Activated T-helper 1 cell treated with anti-CD3 and anti-CD28 coated beads, Interleukin-2, amount 50 U/mL, for 16 hours (primary cell): ENCODE measurements at regions not wholly inside any gene's neighbourhood (a gene's known extent, or its start where the extent isn't known, plus 50 kb on each side); places are given as distances from the start of the nearest gene placed in this dataset.
"Not testable (repeated sequence)": the region's sequence is repeated elsewhere in the genome, so short reads cannot be mapped to it uniquely, and the experiment has no call there.

ENCODE experiments used
- DNase-seq, 2 donors: peaks; one replicate each; pipeline ENCODE4 v3.0.0-alpha.2; 2020; ENCODE audit warnings: low read depth in 1 of 2, low spot score in 1 of 2

DNA sequence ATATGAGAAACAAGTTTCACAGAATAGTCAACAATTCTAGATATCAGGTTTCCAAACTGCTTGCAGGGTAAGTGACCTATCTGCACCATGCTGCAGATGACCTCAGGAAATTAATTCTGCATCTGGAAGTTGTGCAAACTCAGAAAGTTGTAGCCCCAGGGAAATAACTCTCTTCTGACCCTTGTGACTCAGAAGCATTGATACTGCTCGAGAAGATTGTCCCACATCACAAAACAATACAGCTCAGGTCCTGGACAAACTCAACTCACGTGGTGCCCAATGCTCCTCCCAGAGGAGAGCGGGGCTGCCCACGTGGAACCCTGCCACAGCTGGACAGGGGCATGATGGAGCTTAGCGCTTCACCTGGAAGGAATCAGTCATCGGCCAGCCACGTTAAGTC, 221.9 kb upstream of the LRRC61 start:
- not testable (repeated sequence) for DNase-seq

DNA sequence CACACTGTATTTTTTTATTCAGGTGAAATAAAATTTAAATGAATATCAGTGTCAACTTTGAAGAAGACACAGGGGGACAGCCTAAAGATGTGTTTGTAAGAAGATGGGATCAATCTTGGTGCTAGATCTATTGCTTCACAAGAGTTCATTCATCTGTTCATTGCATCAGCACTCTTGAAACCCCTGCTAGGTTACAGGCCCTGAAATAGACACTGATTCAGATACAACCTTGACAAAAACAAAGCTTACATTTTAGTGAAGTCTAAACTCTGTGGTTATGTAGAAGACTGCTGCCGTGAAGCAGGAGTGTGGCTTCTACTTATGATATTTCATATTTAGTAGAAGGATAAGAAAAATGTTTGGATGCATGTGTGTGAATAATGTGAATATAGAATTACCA, 215.9 kb upstream of the LRRC61 start:
- not testable (repeated sequence) for DNase-seq

DNA sequence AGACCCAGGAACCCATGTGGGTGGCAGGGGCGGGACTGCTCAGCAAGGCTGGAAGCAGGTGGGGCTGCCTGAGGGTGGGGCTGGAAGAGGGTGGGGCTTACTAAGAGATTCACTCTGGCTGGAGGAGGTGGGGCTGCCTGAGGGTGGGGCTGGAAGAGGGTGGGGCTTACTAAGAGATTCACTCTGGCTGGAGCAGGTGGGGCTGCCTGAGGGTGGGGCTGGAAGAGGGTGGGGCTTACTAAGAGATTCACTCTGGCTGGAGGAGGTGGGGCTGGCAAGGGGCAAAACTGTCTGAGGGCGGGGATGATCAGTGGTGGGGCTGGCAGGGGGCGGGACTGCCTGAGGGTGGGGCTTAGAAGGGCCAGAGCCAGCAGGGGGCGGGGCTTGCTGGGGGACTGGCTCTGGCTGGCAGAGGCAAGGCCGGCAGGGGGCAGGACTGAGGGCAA, 212.8 kb upstream of the LRRC61 start:
- not testable (repeated sequence) for DNase-seq

DNA sequence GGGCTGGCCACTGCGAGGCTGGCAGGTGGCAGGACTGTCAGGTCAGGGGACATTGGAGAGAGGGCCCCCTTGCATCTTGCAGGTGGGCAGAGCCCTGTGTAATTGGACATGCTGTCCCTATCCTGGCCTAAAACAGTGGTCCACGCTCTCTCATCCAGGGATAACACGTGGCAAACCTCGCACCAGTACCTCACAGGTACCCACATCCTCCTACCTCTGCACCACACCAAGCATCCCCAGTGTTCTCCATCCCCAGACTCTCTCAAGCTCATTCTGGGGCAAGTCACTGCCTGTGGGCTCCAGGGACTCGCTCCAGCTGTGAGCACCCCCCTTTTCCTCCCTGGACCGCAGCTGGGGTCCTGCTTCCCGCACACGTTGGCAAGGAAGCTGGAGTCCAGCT, 212.3 kb upstream of the LRRC61 start:
- not testable (repeated sequence) for DNase-seq

DNA sequence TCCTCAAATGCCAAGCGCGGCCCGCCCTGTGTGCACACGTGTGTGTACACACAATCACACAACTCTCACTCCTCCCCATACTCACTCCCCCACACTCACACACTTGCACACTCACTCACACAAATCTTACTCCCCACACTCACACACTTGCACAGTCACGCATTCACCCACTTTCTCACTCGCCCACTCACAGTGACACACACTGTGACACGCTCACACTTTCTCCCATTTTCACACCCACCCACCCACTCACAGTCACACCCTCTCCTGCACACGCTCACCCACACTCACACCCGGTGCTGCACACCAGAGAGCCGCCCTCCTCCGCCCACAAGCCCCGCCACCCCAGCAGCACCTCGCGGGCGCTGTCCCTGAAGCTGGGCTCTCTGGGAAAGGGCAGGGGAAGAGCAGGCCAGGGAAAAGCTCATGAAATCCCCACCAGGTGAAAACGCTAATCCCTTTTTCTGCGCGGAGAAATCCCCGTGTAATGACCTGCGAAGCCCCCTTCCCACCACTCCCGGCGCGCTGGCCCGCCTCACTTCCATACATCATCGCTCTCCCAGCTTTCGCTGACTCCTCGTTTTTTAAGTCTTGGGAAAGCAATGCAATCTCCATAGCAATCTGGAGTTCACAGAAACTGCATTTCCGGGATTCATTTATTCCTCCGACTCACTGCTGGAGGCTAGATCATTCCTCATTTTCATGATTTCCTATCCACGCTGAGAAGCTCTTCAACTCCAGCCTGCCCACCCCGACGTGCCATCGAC, 211.6 kb upstream of the LRRC61 start:
- not testable (repeated sequence) for DNase-seq

DNA sequence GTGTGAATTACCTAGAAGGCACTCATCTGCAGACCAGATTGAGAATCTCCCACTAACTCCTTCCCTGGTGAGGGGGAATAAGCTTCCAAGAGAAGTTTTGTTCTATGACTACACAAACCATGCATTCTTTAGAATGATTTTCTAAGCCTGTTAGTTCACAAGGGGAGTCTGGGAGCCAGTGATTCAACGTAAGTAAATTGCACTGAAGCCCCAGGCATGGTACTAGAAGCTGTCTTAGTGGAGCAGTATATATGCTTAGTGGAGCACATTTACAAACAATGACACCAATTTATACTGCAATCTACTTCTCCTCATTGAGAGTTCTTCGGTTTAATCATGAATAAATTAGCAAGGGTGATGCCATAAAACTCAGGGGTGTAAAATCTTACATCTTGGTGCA, 209.9 kb upstream of the LRRC61 start:
- not testable (repeated sequence) for DNase-seq

DNA sequence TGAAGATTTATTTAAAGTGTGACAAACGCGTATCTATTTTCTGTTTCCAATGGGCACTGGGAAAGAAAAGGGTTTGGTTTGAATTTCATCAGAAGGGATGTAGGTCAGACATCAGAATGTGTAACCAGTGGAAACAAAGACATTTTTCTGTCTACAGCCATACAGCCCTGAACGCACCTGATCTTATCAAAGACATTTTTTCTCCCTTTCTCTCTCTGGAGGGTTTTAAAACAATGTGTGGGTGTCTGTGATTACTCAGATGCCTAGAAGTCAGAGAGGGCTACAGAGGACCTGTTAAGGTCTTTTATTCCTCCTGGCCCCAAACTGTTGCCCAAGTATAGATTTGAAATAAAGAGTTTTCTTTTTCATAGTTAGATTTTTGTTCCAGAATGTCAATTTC, 208.6 kb upstream of the LRRC61 start:
- DNase-seq = not testable (repeated sequence)

DNA sequence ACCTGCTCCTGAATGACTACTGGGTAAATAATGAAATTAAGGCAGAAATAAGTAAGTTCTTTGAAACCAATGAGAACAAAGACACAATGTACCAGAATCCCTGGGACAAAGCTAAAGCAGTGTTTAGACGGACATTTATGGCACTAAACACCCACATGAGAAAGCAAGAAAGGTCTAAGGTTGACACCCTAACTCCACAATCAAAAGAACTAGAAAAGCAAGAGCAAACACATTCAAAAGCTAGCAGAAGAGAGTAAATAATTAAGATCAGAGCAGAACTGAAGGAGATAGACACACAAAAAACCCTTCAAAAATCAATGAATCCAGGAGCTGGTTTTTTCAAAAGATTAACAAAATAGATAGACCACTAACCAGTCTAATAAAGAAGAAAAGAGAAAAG, 203.2 kb upstream of the LRRC61 start:
- DNase-seq = not testable (repeated sequence)

DNA sequence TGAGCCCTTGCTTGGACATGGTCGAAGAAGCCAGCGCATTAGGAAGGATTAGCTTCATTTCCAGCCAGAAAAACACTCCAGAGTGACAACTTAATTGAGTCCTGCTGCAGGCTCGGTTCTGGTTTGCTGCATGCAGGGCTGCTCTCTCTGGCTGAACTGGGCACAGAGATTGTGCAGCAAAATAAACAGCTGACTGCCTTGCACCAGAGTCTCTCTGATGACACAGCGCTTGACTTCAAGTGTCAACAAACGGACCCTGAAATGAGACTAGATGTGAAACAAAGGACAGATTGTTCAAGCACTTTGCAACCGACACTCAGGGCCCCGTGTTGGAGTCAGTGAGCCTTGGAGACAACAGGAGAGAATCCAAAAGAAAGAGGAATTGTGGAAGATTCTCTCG, 197.3 kb upstream of the LRRC61 start:
- not testable (repeated sequence) for DNase-seq

DNA sequence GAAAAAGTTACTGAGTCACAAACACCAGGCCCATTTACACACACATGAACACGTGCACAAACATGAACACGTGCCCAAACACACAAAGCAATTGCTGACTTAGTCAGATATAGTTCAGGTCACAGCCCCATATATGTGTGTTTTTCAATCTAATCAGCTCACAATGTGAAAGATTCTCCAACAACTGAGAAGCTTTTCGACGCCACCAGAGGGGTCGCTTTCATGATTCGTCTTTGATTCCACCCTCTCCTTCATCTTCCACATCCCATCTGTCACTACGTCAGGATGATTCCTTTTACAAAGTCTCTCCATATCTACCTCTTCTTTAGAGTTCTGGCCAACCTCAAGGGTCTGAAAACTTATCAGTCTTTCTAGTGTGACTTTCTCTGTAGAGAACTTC, 188.7 kb upstream of the LRRC61 start:
- DNase-seq = not testable (repeated sequence)

DNA sequence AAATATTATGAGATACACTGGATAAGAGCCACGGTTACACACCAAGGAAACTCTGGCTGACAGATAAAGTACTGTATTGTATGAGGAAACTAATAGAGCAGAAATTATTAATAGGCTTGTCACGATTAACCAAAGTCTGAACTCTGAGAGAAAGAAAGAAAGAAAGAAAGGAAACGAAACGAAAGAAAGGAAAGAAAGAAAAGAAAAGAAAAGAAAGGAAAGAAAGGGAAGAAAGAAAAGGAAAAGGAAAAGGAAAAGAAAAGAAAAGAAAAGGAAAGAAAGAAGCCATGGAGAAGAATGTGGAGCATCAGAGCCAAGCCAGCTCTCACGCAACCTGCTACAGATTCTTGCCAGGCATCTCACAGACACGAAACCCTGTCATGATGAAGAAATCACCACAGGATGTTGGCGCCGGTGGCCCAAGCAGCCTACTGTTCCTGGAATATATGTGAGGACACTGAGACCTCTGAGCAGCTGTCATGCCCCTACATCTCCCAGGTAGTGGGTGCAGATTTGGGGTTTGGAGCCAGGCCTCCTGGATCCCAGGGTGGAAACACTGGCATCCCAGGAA, 187.4 kb upstream of the LRRC61 start:
- DNase-seq = not testable (repeated sequence)

DNA sequence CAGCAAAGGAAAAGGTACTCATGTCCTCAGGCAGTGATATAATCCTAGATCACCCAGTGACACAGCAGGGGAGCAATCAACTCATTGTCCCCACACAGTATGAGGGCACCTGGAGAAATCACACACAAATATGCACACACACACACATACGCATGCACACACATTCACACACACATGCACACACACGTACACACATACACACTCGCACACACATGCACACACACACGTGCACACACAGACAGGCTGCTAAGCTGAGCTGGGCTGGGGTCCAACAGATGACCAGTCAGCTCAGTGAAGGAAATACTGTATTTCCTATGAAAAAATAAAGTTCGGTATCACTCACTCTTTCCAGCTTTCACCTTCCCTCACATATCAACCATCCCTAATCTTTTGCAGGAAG, 183.3 kb upstream of the LRRC61 start:
- not testable (repeated sequence) for DNase-seq

DNA sequence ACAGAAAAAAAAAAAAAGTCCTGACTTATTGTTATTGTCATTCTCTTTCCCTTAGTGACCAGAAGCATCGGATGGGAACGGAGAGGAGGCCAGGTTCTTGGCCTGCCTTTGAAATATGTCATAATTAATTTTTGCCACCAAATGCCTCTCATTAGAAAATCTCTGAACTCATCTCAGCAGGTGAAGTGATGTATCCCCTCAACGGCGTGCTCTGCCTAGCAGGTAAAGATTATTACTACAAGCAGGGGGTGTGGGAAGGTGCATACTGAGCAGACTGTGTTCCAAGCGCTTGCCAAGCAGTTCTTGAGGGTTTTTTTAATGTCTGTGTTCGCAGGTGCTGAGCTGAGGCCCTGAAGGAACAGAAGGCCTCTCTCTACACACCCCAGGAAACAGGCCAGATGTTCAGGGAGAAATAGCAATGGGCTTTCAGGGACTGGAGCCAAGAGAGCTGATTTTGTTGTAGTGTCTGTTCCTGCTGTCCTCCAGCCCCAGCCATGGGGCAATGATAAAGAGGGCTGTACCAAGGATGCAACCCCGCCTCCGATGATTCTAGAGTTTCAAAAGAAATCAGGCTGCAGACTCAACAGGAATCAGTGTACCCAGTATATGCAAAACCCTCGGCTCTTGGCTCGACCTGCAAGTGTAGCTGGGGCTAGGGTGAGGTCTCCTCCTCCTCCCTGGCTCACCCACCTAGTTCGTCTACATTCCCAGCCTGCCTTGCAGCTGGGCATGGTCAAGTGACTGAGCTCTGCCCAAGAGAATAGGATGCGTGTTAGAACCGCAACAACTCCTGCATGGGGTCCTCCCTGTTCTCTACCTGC, 181.4 kb upstream of the LRRC61 start:
- DNase-seq = not testable (repeated sequence)

DNA sequence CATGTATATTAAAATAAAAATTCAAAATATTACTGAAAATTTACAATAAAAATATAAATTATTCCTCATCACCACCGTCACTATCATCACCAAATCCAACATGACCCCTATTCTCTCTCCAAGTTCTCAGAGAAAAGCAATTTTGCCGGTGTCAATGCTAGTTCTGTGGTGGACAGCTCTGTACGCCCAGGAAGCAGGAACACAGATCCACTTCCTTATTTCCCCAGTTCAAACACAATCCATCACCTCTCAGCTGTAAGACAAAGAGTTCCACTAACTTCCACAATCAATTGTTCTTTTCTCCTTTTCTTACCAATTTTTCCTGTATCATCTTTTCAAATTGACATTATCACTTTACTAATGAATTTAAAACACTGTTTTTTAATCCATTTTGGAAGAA, 177.0 kb upstream of the LRRC61 start:
- not testable (repeated sequence) for DNase-seq

DNA sequence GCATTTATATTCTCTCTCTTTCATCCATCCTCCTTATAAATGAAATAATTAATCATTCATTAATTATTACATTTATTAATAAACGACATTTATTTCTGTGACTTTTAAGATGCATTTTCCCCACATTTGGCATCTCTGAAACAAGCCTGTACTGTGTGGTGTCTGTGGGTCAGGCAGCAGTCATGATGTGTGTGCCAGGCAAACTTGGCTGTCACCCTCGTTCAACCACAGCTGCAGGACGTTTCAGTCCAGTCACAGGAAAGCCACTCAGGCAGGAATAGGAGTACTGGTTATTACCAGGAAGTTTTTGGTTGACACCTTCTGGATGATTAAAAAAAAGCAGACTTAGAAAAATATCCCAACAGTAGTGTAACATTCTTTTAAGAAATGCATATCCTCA, 175.6 kb upstream of the LRRC61 start:
- not testable (repeated sequence) for DNase-seq

DNA sequence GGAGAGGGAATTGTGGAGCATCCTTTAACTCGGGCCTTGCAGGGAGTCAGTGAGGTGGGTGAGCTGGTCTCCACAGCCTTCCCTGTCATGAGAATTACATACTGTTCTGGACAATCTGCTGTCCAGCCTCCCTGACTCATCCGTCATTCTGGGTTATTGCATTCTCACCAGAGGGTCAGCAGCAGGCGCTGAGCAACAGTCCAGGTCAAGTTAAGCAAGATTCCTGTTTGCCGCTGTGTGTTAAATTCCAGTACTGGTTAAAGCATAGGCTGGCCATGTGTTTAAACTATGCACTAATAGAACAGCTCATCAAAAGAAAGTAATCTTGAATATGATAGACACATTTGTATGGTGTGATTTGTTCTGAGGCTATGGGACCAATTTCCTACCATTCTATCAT, 167.1 kb upstream of the LRRC61 start:
- DNase-seq = not testable (repeated sequence)

DNA sequence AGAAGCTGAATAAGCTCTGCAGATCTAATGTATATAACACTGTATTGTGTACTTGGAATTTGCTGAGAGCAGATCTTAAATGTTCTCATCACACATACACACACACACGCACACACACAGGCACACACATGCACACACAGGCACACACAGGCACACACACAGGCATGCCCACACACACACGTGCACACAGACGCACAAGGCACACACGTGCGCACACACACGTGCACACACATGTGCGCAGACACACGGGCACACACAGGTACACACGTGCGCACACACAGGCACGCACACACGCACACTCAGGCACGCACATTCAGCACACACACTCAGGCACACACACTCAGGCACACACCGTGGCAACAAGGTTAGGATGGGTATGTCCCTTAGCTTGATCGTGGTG, 164.5 kb upstream of the LRRC61 start:
- not testable (repeated sequence) for DNase-seq

DNA sequence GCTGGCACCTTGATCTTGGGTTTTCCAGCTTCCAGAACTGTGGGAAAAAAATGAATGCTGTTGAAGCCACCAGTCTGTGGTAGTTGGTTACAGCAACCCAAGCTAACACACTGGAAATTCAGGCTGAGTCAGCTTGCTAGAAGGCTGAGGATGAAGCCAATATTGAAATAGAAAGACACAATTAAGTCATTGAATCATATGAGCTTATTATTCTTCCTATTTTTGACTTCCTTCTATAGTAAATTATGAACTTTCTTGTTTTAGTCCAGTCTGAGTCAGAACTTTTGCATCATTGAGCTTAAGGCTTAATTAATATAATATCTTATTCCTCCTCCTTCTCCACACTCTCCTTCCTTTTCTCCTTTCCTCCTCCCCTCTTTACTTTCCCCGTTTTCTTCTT, 153.6 kb upstream of the LRRC61 start:
- DNase-seq = not testable (repeated sequence)

DNA sequence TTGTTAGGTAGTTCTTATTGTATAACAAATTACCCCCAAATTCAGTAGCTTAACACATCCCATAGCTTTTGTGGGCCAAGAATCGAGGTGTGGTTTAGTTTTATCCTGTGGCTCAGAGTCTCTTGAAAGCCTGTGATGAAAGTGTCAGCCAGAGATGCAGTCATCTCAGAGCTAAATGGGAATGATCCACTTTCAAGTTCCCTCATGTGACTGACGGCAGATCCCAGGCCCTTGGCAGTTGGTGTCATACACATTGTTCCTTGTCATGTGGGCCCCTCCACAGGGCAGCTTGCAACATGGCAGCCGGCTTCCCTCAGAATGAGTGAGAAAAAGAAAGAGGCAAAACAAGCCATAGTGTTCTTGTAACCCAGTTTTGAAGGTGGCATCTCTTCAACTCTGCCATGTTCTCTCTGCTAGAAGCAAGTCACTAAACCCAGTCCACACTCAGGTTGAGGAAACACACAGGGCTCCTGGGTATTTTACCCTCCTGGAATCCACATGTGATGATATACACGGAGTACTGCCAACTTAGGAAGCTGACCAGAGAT, 153.1 kb upstream of the LRRC61 start:
- not testable (repeated sequence) for DNase-seq

DNA sequence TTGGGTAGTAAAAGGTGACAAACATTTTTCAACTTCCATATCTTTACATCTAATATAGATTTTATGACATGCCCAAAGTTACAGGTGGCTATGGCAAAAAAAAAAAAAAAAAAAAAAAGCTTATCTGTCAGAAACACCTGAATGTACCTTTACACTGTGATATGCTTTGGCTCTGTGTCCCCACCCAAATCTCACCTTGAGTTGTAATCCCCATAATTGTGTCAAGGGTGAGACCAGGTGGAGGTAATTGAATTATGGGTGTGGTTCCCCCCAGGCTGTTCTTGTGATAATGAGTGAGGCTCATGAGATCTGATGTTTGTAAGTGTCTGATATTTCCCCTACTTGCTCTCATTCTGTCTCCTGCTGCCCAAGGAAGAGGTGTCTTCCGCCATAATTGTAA, 139.6 kb upstream of the LRRC61 start:
- not testable (repeated sequence) for DNase-seq

DNA sequence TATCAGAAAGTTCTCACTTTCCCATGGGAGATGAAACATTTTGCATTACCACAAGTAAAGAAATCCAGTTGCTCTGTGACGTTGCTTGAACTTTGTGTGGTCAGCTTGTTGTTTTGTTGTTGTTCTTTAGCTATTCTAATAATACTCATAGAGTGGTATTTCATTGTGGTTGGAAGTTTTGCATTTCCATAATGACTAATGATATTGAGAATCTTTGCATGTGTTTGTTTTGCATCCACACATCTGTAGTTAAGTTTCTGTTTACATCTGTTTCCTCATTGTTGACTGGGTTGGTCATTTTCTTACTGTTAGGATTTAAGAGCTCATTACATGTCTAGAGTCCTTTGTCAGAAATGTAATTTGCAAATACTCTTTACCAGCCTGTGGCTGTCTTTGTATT, 133.2 kb upstream of the LRRC61 start:
- DNase-seq = not testable (repeated sequence)

DNA sequence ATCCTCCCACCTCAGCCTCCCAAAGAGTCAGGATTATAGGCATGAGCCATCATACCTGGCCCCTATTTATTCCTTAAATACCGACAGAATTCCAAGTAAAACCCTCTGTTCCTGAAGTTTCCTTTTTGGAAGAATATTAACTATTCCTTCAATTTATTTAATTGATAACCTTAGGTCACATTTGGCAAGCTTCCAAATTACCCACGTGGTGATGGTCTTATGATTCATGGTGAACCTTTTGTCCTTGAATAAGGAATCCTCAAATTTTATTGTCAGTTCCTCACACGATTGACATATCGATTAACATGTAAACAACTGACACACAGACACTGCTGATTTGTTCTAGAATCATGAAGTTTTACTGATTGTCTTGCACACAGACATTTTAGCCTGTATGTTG, 130.6 kb upstream of the LRRC61 start:
- DNase-seq = not testable (repeated sequence)
